Astrocyte (in vitro differentiated cells and primary cell): ENCODE measurements at regions not wholly inside any gene's neighbourhood (a gene's known extent, or its start where the extent isn't known, plus 50 kb on each side); places are given as distances from the start of the nearest gene placed in this dataset.

Source experiments
- CTCF ChIP-seq: IDR thresholded peaks from 2 replicates; pipeline ENCODE4 v1.5.1; 2011; ENCODE audit warnings: low read depth, mild to moderate bottlenecking, inconsistent platforms, low read length, moderate library complexity; ENCODE audit not compliant: insufficient read depth
- EZH2 ChIP-seq: IDR thresholded peaks from 2 replicates; pipeline ENCODE4 v1.6.1; 2012; ENCODE audit warnings: mild to moderate bottlenecking, low read length, inconsistent platforms; ENCODE audit not compliant: insufficient read depth

GRCh38 chr4:162350331-162350730, 186.5 kb upstream of the FSTL5 start:
- TF ChIP-seq CTCF (no peak), EZH2 (no peak)
